K562 (cell line): ENCODE measurements at regions not wholly inside any gene's neighbourhood (a gene's known extent, or its start where the extent isn't known, plus 50 kb on each side); places are given as distances from the start of the nearest gene placed in this dataset.

Experiments
- ATAC-seq: fragments of 200-7000 bp; cut with Tn5 transposase; 3 replicates; pipeline ENCODE4 v1.9.1; 2020; ENCODE audit warnings: moderate library complexity
- BruUV-seq: library from RNA; stranded (reverse); fragments of 400-500 nt; replicated peaks from 2 replicates; lab custom pipeline; 2021; lab: Mats Ljungman, UMichigan
- CTCF ChIA-PET: fragments of 300-600 bp; formaldehyde crosslinking; extraction: SDS; loops from one replicate; lab custom pipeline; 2021; ENCODE audit warnings: low intra/inter-chr PET ratio; lab: Yijun Ruan, JAX
- POLR2A ChIA-PET: fragments of 300-600, 350-650 bp; sonication (Branson Sonifier 250); formaldehyde crosslinking; extraction: SDS; loops from one replicate; lab custom pipeline; 2021; ENCODE audit warnings: antibody characterized with exemption, inconsistent platforms; lab: Yijun Ruan, JAX
- DNase-seq, 4 experiments: peaks; one replicate each; pipeline versions ENCODE4 v3.0.0 to v3.0.0-alpha.2; 2011 to 2018; ENCODE audit warnings: low spot score in 3 of 4, mixed read lengths in 3 of 4; ENCODE audit errors: extremely low read depth in 1 of 4
- FAIRE-seq: peaks from 2 replicates; lab custom pipeline; 2011; peaks lifted over from hg19 to GRCh38; lab: Jason Lieb, UNC
- H2AFZ ChIP-seq: 2 replicates; pipeline ENCODE4 v1.6.0; 2011; ENCODE audit warnings: low read depth, low read length, control low read depth, inconsistent platforms
- H3K27ac ChIP-seq: fragments of 200-600 bp; 3 replicates; pipeline ENCODE4 v1.8.0; 2011; ENCODE audit warnings: low read depth, mild to moderate bottlenecking, control low read depth, inconsistent platforms, low read length, moderate library complexity, mixed read lengths; ENCODE audit errors: extremely low read depth
- H3K27me3 ChIP-seq, 2 experiments: fragments of 300-600 bp in 1 of 2; 2 replicates in 1 of 2; 3 replicates in 1 of 2; pipeline versions ENCODE4 v1.6.0 to v1.8.0; 2011; ENCODE audit warnings: inconsistent platforms in 2 of 2, low read length in 2 of 2, mild to moderate bottlenecking in 1 of 2, mixed read lengths in 1 of 2, moderate library complexity in 1 of 2; ENCODE audit not compliant: control insufficient read depth in 2 of 2, insufficient read depth in 2 of 2
- H3K36me3 ChIP-seq: fragments of 300-600 bp; 3 replicates; pipeline ENCODE4 v1.8.0; 2011; ENCODE audit warnings: mild to moderate bottlenecking, low read length, inconsistent platforms; ENCODE audit not compliant: control insufficient read depth, insufficient read depth
- H3K4me1 ChIP-seq, 2 experiments: fragments of 200-600 bp in 1 of 2; replicated peaks in 1 of 2; 2 replicates in 1 of 2; 3 replicates in 1 of 2; pipeline versions ENCODE4 v1.5.1 to v1.8.0; 2011; ENCODE audit warnings: inconsistent platforms in 2 of 2, low read length in 2 of 2, mild to moderate bottlenecking in 1 of 2, mixed read lengths in 1 of 2, moderate library complexity in 1 of 2; ENCODE audit not compliant: control insufficient read depth in 2 of 2, insufficient read depth in 2 of 2
- H3K4me2 ChIP-seq: 2 replicates; pipeline ENCODE4 v1.6.1; 2011; ENCODE audit warnings: low read length, control low read depth, inconsistent platforms, mixed read lengths; ENCODE audit not compliant: insufficient read depth
- H3K4me3 ChIP-seq: fragments of 200-600 bp; sonication (generic), shearing (Covaris generic); 2 replicates; pipeline ENCODE4 v1.5.1; 2016; ENCODE audit warnings: control low read depth, inconsistent platforms
- H3K79me2 ChIP-seq: fragments of 200-600 bp; 3 replicates; pipeline ENCODE4 v1.8.0; 2011; ENCODE audit warnings: low read length, inconsistent platforms; ENCODE audit not compliant: control insufficient read depth, insufficient read depth
- H3K9ac ChIP-seq, 2 experiments: 2 replicates each; pipeline versions ENCODE4 v1.6.0 to v1.6.1; 2011; ENCODE audit warnings: low read depth in 2 of 2, low read length in 2 of 2, control low read depth in 1 of 2, inconsistent platforms in 1 of 2, mild to moderate bottlenecking in 1 of 2, mixed read lengths in 1 of 2; ENCODE audit not compliant: insufficient read depth in 1 of 2
- H3K9me1 ChIP-seq: one replicate; pipeline ENCODE4 v1.6.0; 2011; ENCODE audit warnings: inconsistent platforms, mild to moderate bottlenecking, low read length, moderate library complexity; ENCODE audit not compliant: control insufficient read depth, insufficient read depth
- H3K9me3 ChIP-seq: replicated peaks from 2 replicates; pipeline ENCODE4 v1.5.1; 2011; ENCODE audit warnings: low read depth, low read length, inconsistent platforms; ENCODE audit not compliant: control insufficient read depth, insufficient read depth
- H4K20me1 ChIP-seq: replicated peaks from 2 replicates; pipeline ENCODE4 v1.6.1; 2011; ENCODE audit warnings: low read length, inconsistent platforms, mixed read lengths; ENCODE audit not compliant: control insufficient read depth, insufficient read depth
- DACH1 ChIP-seq: fragments of 450-650 bp; IDR thresholded peaks from 2 replicates; pipeline ENCODE4 v1.6.1; 2018; ENCODE audit not compliant: partially characterized antibody
- ELK3 ChIP-seq: fragments of 450-650 bp; formaldehyde crosslinking; IDR thresholded peaks from 2 replicates; pipeline ENCODE4 v1.4.0; 2020; ENCODE audit warnings: mild to moderate bottlenecking
- HNRNPUL1 ChIP-seq: fragments of 200-400 bp; formaldehyde crosslinking; IDR thresholded peaks from 2 replicates; pipeline ENCODE4 v1.6.1; 2017; ENCODE audit warnings: low read length
- HOXB6 ChIP-seq: fragments of 250-450 bp; sonication (Bioruptor Pico); IDR thresholded peaks from 2 replicates; pipeline ENCODE4 v1.5.1; 2022; ENCODE audit warnings: mild to moderate bottlenecking, borderline replicate concordance
- NCOA4 ChIP-seq: fragments of 450-650 bp; IDR thresholded peaks from 2 replicates; pipeline ENCODE4 v1.6.1; 2018; ENCODE audit warnings: mild to moderate bottlenecking; ENCODE audit not compliant: partially characterized antibody
- PREB ChIP-seq: sonication (generic); formaldehyde crosslinking; IDR thresholded peaks from 2 replicates; pipeline ENCODE4 v1.8.1; 2023; ENCODE audit warnings: mild to moderate bottlenecking, missing genetic modification reagents
- SMAD2 ChIP-seq: fragments of 150-350 bp; IDR thresholded peaks from 2 replicates; pipeline ENCODE4 v1.6.1; 2014; ENCODE audit warnings: low read depth, mild to moderate bottlenecking, low read length
- SP2 ChIP-seq: IDR thresholded peaks from 2 replicates; pipeline ENCODE4 v1.6.1; 2011; ENCODE audit warnings: mild to moderate bottlenecking, low read depth, low read length, moderate library complexity; ENCODE audit not compliant: poor library complexity, severe bottlenecking; ENCODE audit errors: extremely low read depth
- STAT6 ChIP-seq: sonication (generic); formaldehyde crosslinking; IDR thresholded peaks from 2 replicates; pipeline ENCODE4 v1.8.1; 2023; ENCODE audit warnings: mild to moderate bottlenecking, missing genetic modification reagents
- TCF7L2 ChIP-seq: fragments of 150-350 bp; IDR thresholded peaks from 2 replicates; pipeline ENCODE4 v1.6.1; 2016; ENCODE audit warnings: low read depth, mild to moderate bottlenecking, low read length, moderate library complexity
- ZNF184 ChIP-seq: sonication (generic); formaldehyde crosslinking; IDR thresholded peaks from 2 replicates; pipeline ENCODE4 v1.5.0; 2020; ENCODE audit warnings: missing genetic modification reagents
- ZNF232 ChIP-seq: sonication (generic); formaldehyde crosslinking; IDR thresholded peaks from 2 replicates; pipeline ENCODE4 v1.8.0; 2022; ENCODE audit warnings: mild to moderate bottlenecking, missing genetic modification reagents
- ZNF274 ChIP-seq: IDR thresholded peaks from 2 replicates; pipeline ENCODE4 v1.6.1; 2011; ENCODE audit warnings: low read depth, mild to moderate bottlenecking, low read length, moderate library complexity, borderline replicate concordance
- ZNF311 ChIP-seq: fragments of 250-450 bp; sonication (Bioruptor Pico); IDR thresholded peaks from 2 replicates; pipeline ENCODE4 v1.4.0; 2020; ENCODE audit warnings: mild to moderate bottlenecking, moderate library complexity
- ZNF778 ChIP-seq: fragments of 450-650 bp; formaldehyde crosslinking; IDR thresholded peaks from 2 replicates; pipeline ENCODE4 v1.4.0; 2020; ENCODE audit warnings: mild to moderate bottlenecking, moderate library complexity
- WGBS: fragments of 100-300 bp; shearing (Covaris generic); methylation state at CpG from one replicate; pipeline ENCODE4 v1.1.6; 2016; ENCODE audit warnings: low coverage, mixed read lengths; ENCODE audit not compliant: insufficient coverage; ENCODE audit errors: missing lambda C conversion rate; 5-methylcytosine and 5-hydroxymethylcytosine counted together
- in situ Hi-C: fragments of 300-500 bp; cut with MboI; formaldehyde crosslinking; loops from 4 replicates; pipeline ENCODE4 v1.15.0; 2018; ENCODE audit warnings: inconsistent platforms, mixed read lengths
- intact Hi-C: fragments of 100-400 bp; cut with micrococcal nuclease; formaldehyde crosslinking; loops from 2 replicates; pipeline ENCODE4 v1.14.2; 2022

GRCh38 chr14:106803379-106803778 is 1277.0 kb downstream of the TMEM121 start:
- H3K4me3 ChIP-seq = no peak overlapping the region
- in situ Hi-C loops = no loop called here
- ChIA-PET CTCF (no interaction called here), POLR2A (no interaction called here)
- TF ChIP-seq TCF7L2 (no peak), ZNF274 (no peak), PREB (CRISPR knock-in tag) (no peak), HOXB6 (CRISPR knock-in tag) (no peak), ZNF311 (CRISPR knock-in tag) (no peak), STAT6 (no peak), SMAD2 (no peak), ZNF232 (CRISPR knock-in tag) (no peak), HNRNPUL1 (no peak), DACH1 (no peak), ELK3 (CRISPR knock-in tag) (no peak), ZNF184 (CRISPR knock-in tag) (no peak), SP2 (no peak), NCOA4 (no peak), ZNF778 (CRISPR knock-in tag) (no peak)
- no peaks in the 10 kb centered on the region for H3K4me1 ChIP-seq
- H4K20me1 ChIP-seq = no peaks in the 10 kb centered on the region
- H3K79me2 ChIP-seq = no peaks in the 10 kb centered on the region
- H3K9me1 ChIP-seq = no peaks in the 10 kb centered on the region
- H3K27me3 ChIP-seq = no peaks in the 10 kb centered on the region
- WGBS = 2% methylated on average over 5 of the region's 6 CpGs
- no peaks in the 10 kb centered on the region; the same call in 1 of the 2 replicates for H3K9me3 ChIP-seq
- FAIRE-seq (no peak), DNase-seq (no peak), ATAC-seq (no peak)
- H2AFZ ChIP-seq = no peak overlapping the region
- no TSS peak for BruUV-seq
- no peak overlapping the region for H3K4me2 ChIP-seq
- no peak overlapping the region for H3K27ac ChIP-seq
- H3K9ac ChIP-seq = no peak overlapping the region
- intact Hi-C loops = no loop called here
- no peaks in the 10 kb centered on the region for H3K36me3 ChIP-seq
